B cell (primary cell): ENCODE measurements at regions not wholly inside any gene's neighbourhood (a gene's known extent, or its start where the extent isn't known, plus 50 kb on each side); places are given as distances from the start of the nearest gene placed in this dataset.

Source experiments
- CTCF ChIP-seq: fragments of 200-600 bp; IDR thresholded peaks from one replicate; pipeline ENCODE4 v1.8.0; 2022; ENCODE audit warnings: antibody characterized with exemption, mild to moderate bottlenecking
- EZH2 ChIP-seq: IDR thresholded peaks from 2 replicates; pipeline ENCODE4 v1.6.1; 2012; ENCODE audit warnings: borderline replicate concordance, low read depth, mild to moderate bottlenecking, moderate library complexity, low read length; ENCODE audit not compliant: insufficient read depth, poor library complexity, severe bottlenecking

- TF ChIP-seq CTCF (no peak), EZH2 (no peak)
These were observed 95.8 kb upstream of the WNT7A start for GRCh38 chr3:13975686-13976085.
